Parathyroid adenoma (tissue), 2 donors: ENCODE measurements at regions not wholly inside any gene's neighbourhood (a gene's known extent, or its start where the extent isn't known, plus 50 kb on each side); places are given as distances from the start of the nearest gene placed in this dataset.

Experiments
- H2AFZ ChIP-seq: fragments of 300-600 bp; sonication (generic); one replicate; pipeline ENCODE4 v1.7.0; 2017; ENCODE audit warnings: antibody characterized with exemption, mild to moderate bottlenecking
- H3K27ac ChIP-seq: fragments of 300-600 bp; sonication (generic); one replicate; pipeline ENCODE4 v1.7.0; 2017
- H3K27me3 ChIP-seq: fragments of 300-600 bp; sonication (generic); one replicate; pipeline ENCODE4 v1.7.0; 2017; ENCODE audit warnings: low read length; ENCODE audit not compliant: control insufficient read depth, insufficient read depth
- H3K36me3 ChIP-seq: fragments of 300-600 bp; sonication (generic); one replicate; pipeline ENCODE4 v1.7.0; 2017; ENCODE audit warnings: low read length; ENCODE audit not compliant: control insufficient read depth, insufficient read depth
- H3K4me1 ChIP-seq: fragments of 300-600 bp; sonication (generic); one replicate; pipeline ENCODE4 v1.7.0; 2017; ENCODE audit warnings: control low read depth
- H3K4me2 ChIP-seq: fragments of 300-600 bp; sonication (generic); one replicate; pipeline ENCODE4 v1.7.0; 2017; ENCODE audit warnings: low read length
- H3K4me3 ChIP-seq: fragments of 300-600 bp; sonication (generic); one replicate; pipeline ENCODE4 v1.7.0; 2017; ENCODE audit warnings: low read depth, low read length
- H3K79me2 ChIP-seq: fragments of 300-600 bp; sonication (generic); one replicate; pipeline ENCODE4 v1.7.0; 2017; ENCODE audit warnings: control low read depth
- H3K9ac ChIP-seq: fragments of 300-600 bp; sonication (generic); one replicate; pipeline ENCODE4 v1.7.0; 2017; ENCODE audit warnings: mild to moderate bottlenecking
- H3K9me3 ChIP-seq: fragments of 300-600 bp; sonication (generic); one replicate; pipeline ENCODE4 v1.7.0; 2017; ENCODE audit warnings: low read length; ENCODE audit not compliant: control insufficient read depth
- TF ChIP-seq, protein P1 (sequence below): fragments of 300-600 bp; sonication (generic); IDR thresholded peaks from one replicate; pipeline ENCODE4 v1.7.0; 2017; ENCODE audit warnings: antibody characterized with exemption, mild to moderate bottlenecking
- donor health status: primary hyperparathyroidism.

DNA sequence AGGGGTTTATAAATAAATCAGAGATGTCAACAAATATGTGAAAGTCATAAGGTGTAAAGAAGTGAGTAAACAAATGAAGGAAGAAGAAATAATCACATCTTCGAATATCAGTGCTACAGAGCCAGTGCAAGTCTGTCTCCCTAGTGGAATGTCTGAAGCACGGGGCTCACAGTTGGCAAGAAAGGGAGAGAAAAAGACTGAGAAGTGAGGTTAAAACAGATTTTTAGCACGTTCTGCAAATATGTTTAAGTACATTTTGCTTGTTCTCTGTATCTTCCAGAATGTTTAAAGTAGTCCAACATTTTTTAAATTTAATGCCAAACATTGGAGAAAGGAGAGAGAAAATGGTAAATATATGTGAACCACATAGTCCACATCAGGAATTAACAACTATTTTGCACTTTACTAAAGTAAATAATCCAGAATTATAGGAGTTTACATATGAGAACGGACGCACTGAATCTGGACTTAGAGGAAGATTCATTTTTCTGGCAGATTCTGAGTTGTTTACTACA, 682.4 kb downstream of the LTN1 start:
- TF ChIP-seq, protein P1, sequence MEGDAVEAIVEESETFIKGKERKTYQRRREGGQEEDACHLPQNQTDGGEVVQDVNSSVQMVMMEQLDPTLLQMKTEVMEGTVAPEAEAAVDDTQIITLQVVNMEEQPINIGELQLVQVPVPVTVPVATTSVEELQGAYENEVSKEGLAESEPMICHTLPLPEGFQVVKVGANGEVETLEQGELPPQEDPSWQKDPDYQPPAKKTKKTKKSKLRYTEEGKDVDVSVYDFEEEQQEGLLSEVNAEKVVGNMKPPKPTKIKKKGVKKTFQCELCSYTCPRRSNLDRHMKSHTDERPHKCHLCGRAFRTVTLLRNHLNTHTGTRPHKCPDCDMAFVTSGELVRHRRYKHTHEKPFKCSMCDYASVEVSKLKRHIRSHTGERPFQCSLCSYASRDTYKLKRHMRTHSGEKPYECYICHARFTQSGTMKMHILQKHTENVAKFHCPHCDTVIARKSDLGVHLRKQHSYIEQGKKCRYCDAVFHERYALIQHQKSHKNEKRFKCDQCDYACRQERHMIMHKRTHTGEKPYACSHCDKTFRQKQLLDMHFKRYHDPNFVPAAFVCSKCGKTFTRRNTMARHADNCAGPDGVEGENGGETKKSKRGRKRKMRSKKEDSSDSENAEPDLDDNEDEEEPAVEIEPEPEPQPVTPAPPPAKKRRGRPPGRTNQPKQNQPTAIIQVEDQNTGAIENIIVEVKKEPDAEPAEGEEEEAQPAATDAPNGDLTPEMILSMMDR, result no peak
- H3K4me2 ChIP-seq, result no peak overlapping the region
- H3K27ac ChIP-seq, result no peak overlapping the region
- no peaks in the 10 kb centered on the region for H3K79me2 ChIP-seq
- H3K4me1 ChIP-seq, result no peaks in the 10 kb centered on the region
- H2AFZ ChIP-seq, result no peak overlapping the region
- no peak overlapping the region for H3K4me3 ChIP-seq
- H3K27me3 ChIP-seq, result no peaks in the 10 kb centered on the region
- no peaks in the 10 kb centered on the region for H3K9me3 ChIP-seq
- H3K9ac ChIP-seq, result no peak overlapping the region
- no peaks in the 10 kb centered on the region for H3K36me3 ChIP-seq

DNA sequence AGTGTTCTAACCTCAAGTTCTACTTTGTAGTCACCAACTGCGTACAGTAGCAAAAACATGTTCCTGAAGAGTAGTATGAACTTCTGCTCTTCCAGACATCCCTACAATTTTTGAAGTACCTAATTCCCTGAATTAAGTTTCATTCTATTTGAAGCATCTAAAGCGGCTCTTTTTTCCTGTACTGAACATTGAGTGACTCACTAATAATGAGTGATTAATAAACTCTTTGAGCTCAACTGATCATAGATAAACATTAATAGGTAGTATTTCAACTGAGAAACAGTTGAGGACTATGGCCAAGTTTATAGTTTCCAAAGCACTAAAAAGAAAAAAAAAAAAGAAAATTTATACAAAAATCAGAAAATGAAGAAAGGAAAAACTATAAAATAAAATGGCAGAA, 683.1 kb downstream of the LTN1 start:
- Histone ChIP-seq H3K79me2 (no peaks in the 10 kb centered on the region), H3K9me3 (no peaks in the 10 kb centered on the region), H3K4me2 (no peak overlapping the region), H3K27me3 (no peaks in the 10 kb centered on the region), H3K4me1 (no peaks in the 10 kb centered on the region), H2AFZ (no peak overlapping the region), H3K9ac (no peak overlapping the region), H3K27ac (no peak overlapping the region), H3K4me3 (no peak overlapping the region), H3K36me3 (no peaks in the 10 kb centered on the region)
- TF ChIP-seq, protein P1, result no peak

DNA sequence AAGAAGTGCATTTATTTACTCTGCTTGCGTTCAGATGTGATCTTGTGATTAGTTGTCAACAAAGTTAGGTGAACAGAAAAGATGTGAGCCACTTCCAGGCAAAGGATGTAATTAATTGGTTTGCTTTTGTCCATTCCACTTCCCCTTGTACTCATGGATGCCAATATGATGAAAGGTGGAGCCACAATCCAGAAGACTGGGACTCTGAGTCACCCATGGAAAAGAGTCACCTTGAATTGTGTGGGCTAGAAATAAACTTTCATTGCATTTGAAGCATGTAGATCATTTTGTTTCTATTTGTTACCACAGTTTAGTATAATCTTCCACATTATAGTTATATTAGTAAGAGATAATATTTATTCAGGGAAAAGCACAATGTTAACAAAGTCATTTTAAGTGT, 684.2 kb downstream of the LTN1 start:
- no peaks in the 10 kb centered on the region for H3K4me1 ChIP-seq
- TF ChIP-seq, protein P1, result no peak
- no peak overlapping the region for H3K27ac ChIP-seq
- no peaks in the 10 kb centered on the region for H3K9me3 ChIP-seq
- H2AFZ ChIP-seq, result no peak overlapping the region
- no peaks in the 10 kb centered on the region for H3K36me3 ChIP-seq
- no peak overlapping the region for H3K4me2 ChIP-seq
- H3K9ac ChIP-seq, result no peak overlapping the region
- H3K27me3 ChIP-seq, result no peaks in the 10 kb centered on the region
- no peaks in the 10 kb centered on the region for H3K79me2 ChIP-seq
- no peak overlapping the region for H3K4me3 ChIP-seq

DNA sequence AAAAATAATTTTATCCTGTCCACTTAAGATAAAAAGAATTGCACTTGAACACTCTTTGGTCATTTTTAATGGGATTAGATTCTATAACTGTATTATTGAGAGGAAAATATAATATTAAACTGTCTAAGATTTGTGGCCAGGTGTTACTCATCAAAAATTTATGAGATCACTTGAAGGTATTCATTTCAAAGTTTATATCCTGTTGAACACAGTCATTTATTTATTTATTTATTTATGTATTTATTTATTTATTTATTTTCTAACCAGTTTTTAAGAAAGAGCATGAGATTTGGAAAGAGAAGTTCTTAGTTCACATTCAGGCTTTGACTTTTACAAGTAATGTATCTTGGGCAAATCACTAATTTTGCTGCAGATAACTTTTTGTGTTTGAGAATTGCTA, 692.7 kb downstream of the LTN1 start:
- Histone ChIP-seq H3K36me3 (no peaks in the 10 kb centered on the region), H3K27ac (no peak overlapping the region), H3K9ac (no peak overlapping the region), H3K9me3 (no peaks in the 10 kb centered on the region), H3K4me1 (no peaks in the 10 kb centered on the region), H3K4me3 (no peak overlapping the region), H2AFZ (no peak overlapping the region), H3K79me2 (no peaks in the 10 kb centered on the region), H3K27me3 (no peaks in the 10 kb centered on the region), H3K4me2 (no peak overlapping the region)
- TF ChIP-seq, protein P1, result no peak

DNA sequence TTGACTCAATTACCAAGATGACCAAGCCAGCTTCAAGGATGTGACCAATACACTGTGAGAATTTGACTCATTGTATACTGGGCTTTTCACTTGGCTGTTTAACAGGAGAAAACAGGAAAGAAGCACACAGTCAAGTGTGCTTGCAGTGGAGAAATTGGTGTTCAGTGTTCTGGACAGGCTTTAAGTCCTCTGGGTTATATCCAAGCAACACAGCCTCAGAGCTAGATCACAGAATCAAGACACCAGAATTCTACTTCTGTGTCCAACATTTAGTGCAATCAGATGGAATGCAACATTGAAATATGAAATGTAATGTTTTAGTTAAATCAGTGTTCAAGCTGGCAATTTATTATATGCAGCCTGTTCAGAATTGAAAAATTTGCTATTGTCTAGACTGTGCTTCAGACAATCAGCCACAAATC, 694.4 kb downstream of the LTN1 start:
- Histone ChIP-seq H3K9me3 (no peaks in the 10 kb centered on the region), H3K4me2 (no peak overlapping the region), H3K27ac (no peak overlapping the region), H3K9ac (no peak overlapping the region), H3K36me3 (no peaks in the 10 kb centered on the region), H3K4me3 (no peak overlapping the region), H3K27me3 (no peaks in the 10 kb centered on the region), H3K4me1 (no peaks in the 10 kb centered on the region), H2AFZ (no peak overlapping the region), H3K79me2 (no peaks in the 10 kb centered on the region)
- TF ChIP-seq, protein P1, result no peak
